Fibroblast of lung (primary cell): ENCODE measurements at regions not wholly inside any gene's neighbourhood (a gene's known extent, or its start where the extent isn't known, plus 50 kb on each side); places are given as distances from the start of the nearest gene placed in this dataset.

ENCODE experiments used
- EZH2 ChIP-seq: IDR thresholded peaks from 2 replicates; pipeline ENCODE4 v1.5.1; 2012; ENCODE audit warnings: low read length, control low read depth, mild to moderate bottlenecking; ENCODE audit errors: missing control alignments
- TF ChIP-seq, protein P1 (sequence below), 2 donors: IDR thresholded peaks in 1 of 2; conservative IDR thresholded peaks in 1 of 2; 1 replicate in 1 of 2; 2 replicates in 1 of 2; pipeline ENCODE4 v1.5.1; 2011 to 2012; ENCODE audit warnings: low read length in 2 of 2, control low read depth in 1 of 2, inconsistent platforms in 1 of 2, low read depth in 1 of 2, mild to moderate bottlenecking in 1 of 2

DNA sequence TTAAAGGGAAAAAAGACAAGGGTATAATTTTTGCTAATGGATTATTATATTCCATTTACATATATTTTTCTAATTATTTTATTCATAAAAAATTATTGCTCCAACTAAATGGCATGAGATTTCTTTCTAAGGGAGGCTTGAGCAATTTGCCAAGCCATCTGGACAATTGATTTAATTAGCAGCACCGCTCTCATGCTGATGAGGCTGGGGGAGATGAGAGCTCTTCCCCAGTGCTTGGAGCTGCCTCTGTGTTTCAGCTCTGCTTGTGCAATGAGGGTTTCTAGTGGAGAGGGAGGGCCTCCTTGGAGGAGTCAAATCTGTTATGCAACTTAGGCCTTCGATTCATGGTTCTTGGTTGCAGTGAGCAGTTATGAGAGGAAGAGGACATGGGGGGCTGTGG lies 574.3 kb downstream of the TCERG1L start:
- TF ChIP-seq, protein P1, sequence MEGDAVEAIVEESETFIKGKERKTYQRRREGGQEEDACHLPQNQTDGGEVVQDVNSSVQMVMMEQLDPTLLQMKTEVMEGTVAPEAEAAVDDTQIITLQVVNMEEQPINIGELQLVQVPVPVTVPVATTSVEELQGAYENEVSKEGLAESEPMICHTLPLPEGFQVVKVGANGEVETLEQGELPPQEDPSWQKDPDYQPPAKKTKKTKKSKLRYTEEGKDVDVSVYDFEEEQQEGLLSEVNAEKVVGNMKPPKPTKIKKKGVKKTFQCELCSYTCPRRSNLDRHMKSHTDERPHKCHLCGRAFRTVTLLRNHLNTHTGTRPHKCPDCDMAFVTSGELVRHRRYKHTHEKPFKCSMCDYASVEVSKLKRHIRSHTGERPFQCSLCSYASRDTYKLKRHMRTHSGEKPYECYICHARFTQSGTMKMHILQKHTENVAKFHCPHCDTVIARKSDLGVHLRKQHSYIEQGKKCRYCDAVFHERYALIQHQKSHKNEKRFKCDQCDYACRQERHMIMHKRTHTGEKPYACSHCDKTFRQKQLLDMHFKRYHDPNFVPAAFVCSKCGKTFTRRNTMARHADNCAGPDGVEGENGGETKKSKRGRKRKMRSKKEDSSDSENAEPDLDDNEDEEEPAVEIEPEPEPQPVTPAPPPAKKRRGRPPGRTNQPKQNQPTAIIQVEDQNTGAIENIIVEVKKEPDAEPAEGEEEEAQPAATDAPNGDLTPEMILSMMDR (conservative IDR thresholded peaks at IDR 0.05 in 1 of 2, IDR thresholded peaks at IDR 0.05 in 1 of 2; ENCODE audit: low read depth in 1 of 2, low read length in 2 of 2): no peak
- no peak for TF ChIP-seq EZH2
